Brain microvascular endothelial cell (primary cell): ENCODE measurements at regions not wholly inside any gene's neighbourhood (a gene's known extent, or its start where the extent isn't known, plus 50 kb on each side); places are given as distances from the start of the nearest gene placed in this dataset.

ENCODE experiments used
- DNase-seq: peaks from one replicate; pipeline ENCODE4 v3.0.0-alpha.2; 2020
- H3K27ac ChIP-seq: fragments of 250-450 bp; sonication (Bioruptor Pico); 2 replicates; pipeline ENCODE4 v1.5.1; 2020; ENCODE audit warnings: mild to moderate bottlenecking, moderate library complexity
- H3K27me3 ChIP-seq: fragments of 250-450 bp; sonication (Bioruptor Pico); replicated peaks from 2 replicates; pipeline ENCODE4 v1.5.1; 2020; ENCODE audit warnings: mild to moderate bottlenecking
- H3K36me3 ChIP-seq: fragments of 250-450 bp; sonication (Bioruptor Pico); replicated peaks from 2 replicates; pipeline ENCODE4 v1.5.1; 2020; ENCODE audit warnings: mild to moderate bottlenecking
- H3K4me3 ChIP-seq: 2 replicates; pipeline ENCODE4 v1.5.1; 2011; ENCODE audit warnings: low read depth, mild to moderate bottlenecking, control low read depth, low read length, moderate library complexity
- CTCF ChIP-seq: IDR thresholded peaks from 2 replicates; pipeline ENCODE4 v1.5.1; 2011; ENCODE audit warnings: low read depth, mild to moderate bottlenecking, moderate library complexity, low read length, control low read depth, inconsistent platforms; ENCODE audit errors: missing control alignments
- in situ Hi-C: cut with HindIII; loops from 2 replicates; pipeline ENCODE4 v1.10.0; 2017; ENCODE audit warnings: low sequenced_read_pairs, low pct_ligation_motif_present

- in situ Hi-C loops = no loop called here
- Histone ChIP-seq H3K36me3 (no peaks in the 10 kb centered on the region), H3K27me3 (no peaks in the 10 kb centered on the region), H3K4me3 (no peak overlapping the region), H3K27ac (no peak overlapping the region)
- no peak for DNase-seq
- TF ChIP-seq CTCF = no peak
These were observed 96.9 kb upstream of the PTCH1 start for GRCh38 chr9:95613670-95614069.

DNA sequence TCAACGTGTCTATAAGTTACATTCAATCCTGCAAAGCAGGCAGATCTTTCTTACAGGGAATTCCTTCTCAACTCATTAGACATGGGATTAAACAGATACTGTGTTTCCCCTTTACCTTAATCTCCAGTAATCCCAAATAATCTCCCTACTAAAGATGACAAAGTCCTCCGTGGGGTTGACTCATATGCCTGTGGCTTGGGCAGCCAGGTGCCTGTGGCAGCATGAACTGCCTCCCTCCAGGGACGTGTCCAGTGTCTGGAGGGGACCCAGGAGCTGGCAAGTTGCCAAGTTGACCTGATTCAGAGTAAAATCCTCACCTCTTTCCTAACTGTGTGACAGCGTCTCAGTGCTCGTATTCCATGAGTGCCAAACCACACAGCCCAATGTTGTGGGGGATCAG, 94.6 kb upstream of the PTCH1 start:
- Histone ChIP-seq H3K4me3 (no peak overlapping the region), H3K27ac (no peak overlapping the region), H3K27me3 (no peaks in the 10 kb centered on the region), H3K36me3 (no peaks in the 10 kb centered on the region)
- no peak for TF ChIP-seq CTCF
- DNase-seq = no peak
- in situ Hi-C loops = no loop called here

GRCh38 chr9:95610006-95610785, 93.4 kb upstream of the PTCH1 start:
- no peak for DNase-seq
- no peaks in the 10 kb centered on the region for H3K27me3 ChIP-seq
- TF ChIP-seq CTCF = no peak
- no peak overlapping the region for H3K27ac ChIP-seq
- no peak overlapping the region for H3K4me3 ChIP-seq
- H3K36me3 ChIP-seq = no peaks in the 10 kb centered on the region
- in situ Hi-C loops = no loop called here

GRCh38 chr9:95609426-95609825, 92.7 kb upstream of the PTCH1 start:
- H3K27me3 ChIP-seq = no peaks in the 10 kb centered on the region
- in situ Hi-C loops = no loop called here
- no peak for TF ChIP-seq CTCF
- H3K36me3 ChIP-seq = no peaks in the 10 kb centered on the region
- no peak overlapping the region for H3K4me3 ChIP-seq
- H3K27ac ChIP-seq = no peak overlapping the region
- DNase-seq = no peak

DNA sequence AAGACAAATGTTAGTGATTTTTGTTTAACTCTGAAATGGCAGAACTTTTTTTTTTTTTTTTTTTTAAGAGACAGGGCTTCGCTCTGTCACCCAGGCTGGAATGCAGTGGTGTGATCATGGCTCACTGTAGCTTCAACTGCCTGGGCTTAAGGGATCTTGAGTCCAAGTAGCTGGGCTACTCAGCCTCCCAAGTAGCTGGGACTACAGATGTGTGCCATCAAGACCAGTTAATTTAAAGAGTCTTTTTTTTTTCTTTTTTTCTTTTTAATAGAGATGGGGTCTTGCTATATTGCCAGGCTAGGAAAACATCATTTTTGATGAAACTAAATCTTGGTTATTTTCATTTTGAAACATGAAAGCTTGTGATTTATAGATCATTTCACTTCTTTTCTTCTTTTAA, 91.6 kb upstream of the PTCH1 start:
- H3K27ac ChIP-seq = no peak overlapping the region
- no peak overlapping the region for H3K4me3 ChIP-seq
- TF ChIP-seq CTCF = no peak
- in situ Hi-C loops = no loop called here
- no peaks in the 10 kb centered on the region for H3K36me3 ChIP-seq
- no peak for DNase-seq
- H3K27me3 ChIP-seq = no peaks in the 10 kb centered on the region

- no peaks in the 10 kb centered on the region for H3K36me3 ChIP-seq
- no peak for DNase-seq
- H3K27ac ChIP-seq = no peak overlapping the region
- no peak for TF ChIP-seq CTCF
- in situ Hi-C loops = no loop called here
- H3K27me3 ChIP-seq = no peaks in the 10 kb centered on the region
- H3K4me3 ChIP-seq = no peak overlapping the region
These were observed 90.7 kb upstream of the PTCH1 start for GRCh38 chr9:95607507-95607906.
